Subcutaneous abdominal adipose tissue (tissue), 5 donors: ENCODE measurements at regions not wholly inside any gene's neighbourhood (a gene's known extent, or its start where the extent isn't known, plus 50 kb on each side); places are given as distances from the start of the nearest gene placed in this dataset.

Experiments used
- H3K27ac ChIP-seq: one replicate; pipeline ENCODE4 v1.7.0; 2013; ENCODE audit warnings: low read depth, mild to moderate bottlenecking, inconsistent platforms, low read length, moderate library complexity
- H3K27me3 ChIP-seq, 5 donors: one replicate each; pipeline ENCODE4 v1.7.0; 2013; ENCODE audit warnings: low read length in 5 of 5, inconsistent platforms in 1 of 5; ENCODE audit not compliant: control insufficient read depth in 5 of 5, insufficient read depth in 4 of 5
- H3K36me3 ChIP-seq, 5 donors: one replicate each; pipeline ENCODE4 v1.7.0; 2013; ENCODE audit warnings: low read length in 5 of 5; ENCODE audit not compliant: control insufficient read depth in 5 of 5, insufficient read depth in 5 of 5
- H3K4me1 ChIP-seq, 5 donors: one replicate each; pipeline ENCODE4 v1.7.0; 2013; ENCODE audit warnings: low read length in 5 of 5, mild to moderate bottlenecking in 3 of 5, moderate library complexity in 1 of 5; ENCODE audit not compliant: control insufficient read depth in 5 of 5, insufficient read depth in 5 of 5
- H3K4me3 ChIP-seq, 5 donors: one replicate each; pipeline ENCODE4 v1.7.0; 2013; ENCODE audit warnings: low read length in 5 of 5, low read depth in 1 of 5
- H3K9ac ChIP-seq, 5 donors: one replicate each; pipeline ENCODE4 v1.7.0; 2013; ENCODE audit warnings: low read length in 5 of 5, mild to moderate bottlenecking in 4 of 5, moderate library complexity in 3 of 5
- H3K9me3 ChIP-seq, 5 donors: one replicate each; pipeline ENCODE4 v1.7.0; 2013; ENCODE audit warnings: low read length in 5 of 5; ENCODE audit not compliant: control insufficient read depth in 5 of 5
- donor health status: healthy.
- donor health status: healthy.
- donor health status: healthy.
- donor health status: healthy.
- donor health status: healthy.

GRCh38 chr18:70663141-70663540 is 374.3 kb downstream of the SOCS6 start:
- no peak overlapping the region for H3K9ac ChIP-seq
- H3K9me3 ChIP-seq: no peaks in the 10 kb centered on the region
- no peaks in the 10 kb centered on the region for H3K36me3 ChIP-seq
- no peak overlapping the region for H3K4me3 ChIP-seq
- H3K27me3 ChIP-seq: peaks cover 0 to 4% (median 0%) of the 10 kb centered on the region in 5 donors
- no peaks in the 10 kb centered on the region for H3K4me1 ChIP-seq
- H3K27ac ChIP-seq: no peak overlapping the region

- H3K4me3 ChIP-seq: no peak overlapping the region
- H3K27me3 ChIP-seq: peaks cover 0 to 4% (median 0%) of the 10 kb centered on the region in 5 donors
- H3K9me3 ChIP-seq: no peaks in the 10 kb centered on the region
- H3K4me1 ChIP-seq: no peaks in the 10 kb centered on the region
- no peak overlapping the region for H3K9ac ChIP-seq
- no peaks in the 10 kb centered on the region for H3K36me3 ChIP-seq
- H3K27ac ChIP-seq: no peak overlapping the region
Observed at GRCh38 chr18:70662588-70662987, 373.7 kb downstream of the SOCS6 start.

GRCh38 chr18:70659036-70659925 is 370.4 kb downstream of the SOCS6 start:
- Histone ChIP-seq H3K4me3 (no peak overlapping the region), H3K36me3 (no peaks in the 10 kb centered on the region), H3K9me3 (no peaks in the 10 kb centered on the region), H3K27me3 (peaks cover 0 to 4% (median 0%) of the 10 kb centered on the region in 5 donors), H3K9ac (no peak overlapping the region), H3K4me1 (no peaks in the 10 kb centered on the region), H3K27ac (no peak overlapping the region)

GRCh38 chr18:70653671-70654070 is 364.8 kb downstream of the SOCS6 start:
- H3K4me1 ChIP-seq: no peaks in the 10 kb centered on the region
- no peak overlapping the region for H3K27ac ChIP-seq
- H3K4me3 ChIP-seq: no peak overlapping the region
- H3K36me3 ChIP-seq: no peaks in the 10 kb centered on the region
- no peaks in the 10 kb centered on the region for H3K27me3 ChIP-seq
- no peak overlapping the region for H3K9ac ChIP-seq
- no peaks in the 10 kb centered on the region for H3K9me3 ChIP-seq

GRCh38 chr18:70650878-70651277 is 362.0 kb downstream of the SOCS6 start:
- H3K36me3 ChIP-seq: no peaks in the 10 kb centered on the region
- H3K27me3 ChIP-seq: no peaks in the 10 kb centered on the region
- H3K9ac ChIP-seq: no peak overlapping the region
- no peak overlapping the region for H3K27ac ChIP-seq
- no peak overlapping the region for H3K4me3 ChIP-seq
- no peaks in the 10 kb centered on the region for H3K9me3 ChIP-seq
- no peaks in the 10 kb centered on the region for H3K4me1 ChIP-seq

- Histone ChIP-seq H3K9ac (no peak overlapping the region), H3K36me3 (no peaks in the 10 kb centered on the region), H3K27me3 (no peaks in the 10 kb centered on the region), H3K27ac (no peak overlapping the region), H3K9me3 (no peaks in the 10 kb centered on the region), H3K4me3 (no peak overlapping the region), H3K4me1 (no peaks in the 10 kb centered on the region)
Observed at GRCh38 chr18:70649683-70650082, 360.8 kb downstream of the SOCS6 start.

GRCh38 chr18:70645971-70646370 is 357.1 kb downstream of the SOCS6 start:
- H3K27ac ChIP-seq: no peak overlapping the region
- H3K9ac ChIP-seq: no peak overlapping the region
- no peaks in the 10 kb centered on the region for H3K4me1 ChIP-seq
- no peaks in the 10 kb centered on the region for H3K36me3 ChIP-seq
- no peak overlapping the region for H3K4me3 ChIP-seq
- no peaks in the 10 kb centered on the region for H3K27me3 ChIP-seq
- no peaks in the 10 kb centered on the region for H3K9me3 ChIP-seq

- H3K4me1 ChIP-seq: no peaks in the 10 kb centered on the region
- H3K9ac ChIP-seq: no peak overlapping the region
- no peaks in the 10 kb centered on the region for H3K9me3 ChIP-seq
- no peak overlapping the region for H3K4me3 ChIP-seq
- H3K27me3 ChIP-seq: no peaks in the 10 kb centered on the region
- no peak overlapping the region for H3K27ac ChIP-seq
- H3K36me3 ChIP-seq: no peaks in the 10 kb centered on the region
Observed at GRCh38 chr18:70643812-70644211, 355.0 kb downstream of the SOCS6 start.

GRCh38 chr18:70641156-70641775 is 352.4 kb downstream of the SOCS6 start:
- Histone ChIP-seq H3K9ac (no peak overlapping the region), H3K27me3 (no peaks in the 10 kb centered on the region), H3K4me3 (no peak overlapping the region), H3K36me3 (no peaks in the 10 kb centered on the region), H3K4me1 (peaks cover 0 to 5% (median 0%) of the 10 kb centered on the region in 5 donors), H3K9me3 (no peaks in the 10 kb centered on the region), H3K27ac (no peak overlapping the region)

GRCh38 chr18:70640336-70640887 is 351.6 kb downstream of the SOCS6 start:
- H3K9ac ChIP-seq: no peak overlapping the region
- peaks cover 0 to 5% (median 0%) of the 10 kb centered on the region in 5 donors for H3K4me1 ChIP-seq
- H3K27me3 ChIP-seq: no peaks in the 10 kb centered on the region
- no peak overlapping the region for H3K4me3 ChIP-seq
- no peaks in the 10 kb centered on the region for H3K36me3 ChIP-seq
- H3K27ac ChIP-seq: no peak overlapping the region
- no peaks in the 10 kb centered on the region for H3K9me3 ChIP-seq
